Fibroblast of villous mesenchyme (primary cell): ENCODE measurements at regions not wholly inside any gene's neighbourhood (a gene's known extent, or its start where the extent isn't known, plus 50 kb on each side); places are given as distances from the start of the nearest gene placed in this dataset.
A peak's percentile ranks its signal among the peaks of the same experiment; 100 is the strongest.
"Not testable (repeated sequence)": the region's sequence is repeated elsewhere in the genome, so short reads cannot be mapped to it uniquely, and the experiment has no call there.

ENCODE experiments used
- DNase-seq: peaks from one replicate; pipeline ENCODE4 v3.0.0-alpha.2; 2010; ENCODE audit warnings: low read depth
- H3K4me3 ChIP-seq: 2 replicates; pipeline ENCODE4 v1.5.1; 2011; ENCODE audit warnings: low read depth, mild to moderate bottlenecking, low read length
- CTCF ChIP-seq: IDR thresholded peaks from 2 replicates; pipeline ENCODE4 v1.5.1; 2012; ENCODE audit warnings: low read depth, mild to moderate bottlenecking, low read length; ENCODE audit not compliant: insufficient read depth

- peak; percentile 48 for DNase-seq
- peak overlapping the region; percentile 27 for H3K4me3 ChIP-seq
- no peak for TF ChIP-seq CTCF
Observed at GRCh38 chr6:151690303-151690702, 117.2 kb upstream of the ESR1 start.

- peak overlapping the region; percentile 27 for H3K4me3 ChIP-seq
- no peak for TF ChIP-seq CTCF
- peak; percentile 83 for DNase-seq
Observed at GRCh38 chr6:151690768-151691562, 116.5 kb upstream of the ESR1 start.

GRCh38 chr6:151692216-151692615, 115.3 kb upstream of the ESR1 start:
- DNase-seq, result no peak
- TF ChIP-seq CTCF, result no peak
- H3K4me3 ChIP-seq, result no peak overlapping the region

GRCh38 chr6:151693366-151693765, 114.1 kb upstream of the ESR1 start:
- no peak overlapping the region for H3K4me3 ChIP-seq
- no peak for DNase-seq
- no peak for TF ChIP-seq CTCF

- no peak for DNase-seq
- H3K4me3 ChIP-seq, result no peak overlapping the region
- no peak for TF ChIP-seq CTCF
Observed at GRCh38 chr6:151695156-151695555, 112.3 kb upstream of the ESR1 start.

GRCh38 chr6:151696302-151696701, 111.2 kb upstream of the ESR1 start:
- DNase-seq, H3K4me3 ChIP-seq: not testable (repeated sequence)

GRCh38 chr6:151698931-151699700, 108.4 kb upstream of the ESR1 start:
- no peak for TF ChIP-seq CTCF
- H3K4me3 ChIP-seq, result no peak overlapping the region
- no peak for DNase-seq
